ENCODE measurements at regions not wholly inside any gene's neighbourhood (a gene's known extent, or its start where the extent isn't known, plus 50 kb on each side); places are given as distances from the start of the nearest gene placed in this dataset.
"Not testable (repeated sequence)": the region's sequence is repeated elsewhere in the genome, so short reads cannot be mapped to it uniquely, and the experiment has no call there.

DNA sequence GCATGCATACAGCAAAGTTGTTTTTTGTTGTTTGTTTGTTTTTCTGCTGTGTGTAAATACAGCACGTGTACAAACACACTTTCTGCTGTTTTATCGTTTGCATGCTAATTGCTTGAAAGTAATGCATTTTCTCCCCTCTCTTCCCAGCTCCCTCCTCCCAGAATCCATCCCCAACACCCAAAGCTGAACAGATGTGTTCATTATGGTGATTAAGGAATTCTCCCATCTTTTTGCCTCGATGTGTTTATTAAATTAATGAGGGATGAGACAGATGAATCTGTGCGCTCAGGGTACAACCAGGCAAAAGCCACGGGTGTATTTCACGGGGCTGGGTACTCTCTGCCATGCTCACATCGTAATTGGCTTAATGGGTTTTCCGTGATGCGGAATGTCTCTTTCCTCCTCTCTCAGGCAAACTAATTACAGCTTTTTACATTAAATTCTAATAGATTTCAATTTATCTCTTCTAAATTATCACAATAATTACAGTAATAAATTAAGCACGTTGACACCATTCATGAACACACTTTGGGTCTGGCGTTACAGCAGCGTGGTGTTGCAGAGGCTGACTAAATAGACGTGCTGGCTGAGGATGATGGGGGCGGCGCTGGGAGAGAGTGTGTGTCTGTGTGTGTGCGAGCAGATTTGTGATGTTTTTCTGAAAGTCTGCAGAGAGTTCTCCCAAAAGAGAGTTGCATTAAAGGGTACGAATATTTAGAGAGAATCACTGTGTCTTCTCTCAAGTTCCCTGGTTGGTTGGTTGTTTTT is 117.7 kb downstream of the CRLF2 start:
- Histone ChIP-seq H3K9me3 (no peaks in the 10 kb centered on the region), H3K36me3 (no peaks in the 10 kb centered on the region), H3K27me3 (no peaks in the 10 kb centered on the region), H3K27ac (no peak overlapping the region), H3K4me1 (no peaks in the 10 kb centered on the region), H3K4me3 (no peak overlapping the region)
- ATAC-seq, result no peak
- 67 to 78% methylated on average over 17 of the region's 17 CpGs for WGBS, 2 donors
- intact Hi-C loops (cut with DNase I), result no loop called here
- DNase-seq, result no peak
- no peak for FAIRE-seq
- TF ChIP-seq, protein P1, sequence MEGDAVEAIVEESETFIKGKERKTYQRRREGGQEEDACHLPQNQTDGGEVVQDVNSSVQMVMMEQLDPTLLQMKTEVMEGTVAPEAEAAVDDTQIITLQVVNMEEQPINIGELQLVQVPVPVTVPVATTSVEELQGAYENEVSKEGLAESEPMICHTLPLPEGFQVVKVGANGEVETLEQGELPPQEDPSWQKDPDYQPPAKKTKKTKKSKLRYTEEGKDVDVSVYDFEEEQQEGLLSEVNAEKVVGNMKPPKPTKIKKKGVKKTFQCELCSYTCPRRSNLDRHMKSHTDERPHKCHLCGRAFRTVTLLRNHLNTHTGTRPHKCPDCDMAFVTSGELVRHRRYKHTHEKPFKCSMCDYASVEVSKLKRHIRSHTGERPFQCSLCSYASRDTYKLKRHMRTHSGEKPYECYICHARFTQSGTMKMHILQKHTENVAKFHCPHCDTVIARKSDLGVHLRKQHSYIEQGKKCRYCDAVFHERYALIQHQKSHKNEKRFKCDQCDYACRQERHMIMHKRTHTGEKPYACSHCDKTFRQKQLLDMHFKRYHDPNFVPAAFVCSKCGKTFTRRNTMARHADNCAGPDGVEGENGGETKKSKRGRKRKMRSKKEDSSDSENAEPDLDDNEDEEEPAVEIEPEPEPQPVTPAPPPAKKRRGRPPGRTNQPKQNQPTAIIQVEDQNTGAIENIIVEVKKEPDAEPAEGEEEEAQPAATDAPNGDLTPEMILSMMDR (IDR thresholded peaks at IDR 0.05), result no peak

DNA sequence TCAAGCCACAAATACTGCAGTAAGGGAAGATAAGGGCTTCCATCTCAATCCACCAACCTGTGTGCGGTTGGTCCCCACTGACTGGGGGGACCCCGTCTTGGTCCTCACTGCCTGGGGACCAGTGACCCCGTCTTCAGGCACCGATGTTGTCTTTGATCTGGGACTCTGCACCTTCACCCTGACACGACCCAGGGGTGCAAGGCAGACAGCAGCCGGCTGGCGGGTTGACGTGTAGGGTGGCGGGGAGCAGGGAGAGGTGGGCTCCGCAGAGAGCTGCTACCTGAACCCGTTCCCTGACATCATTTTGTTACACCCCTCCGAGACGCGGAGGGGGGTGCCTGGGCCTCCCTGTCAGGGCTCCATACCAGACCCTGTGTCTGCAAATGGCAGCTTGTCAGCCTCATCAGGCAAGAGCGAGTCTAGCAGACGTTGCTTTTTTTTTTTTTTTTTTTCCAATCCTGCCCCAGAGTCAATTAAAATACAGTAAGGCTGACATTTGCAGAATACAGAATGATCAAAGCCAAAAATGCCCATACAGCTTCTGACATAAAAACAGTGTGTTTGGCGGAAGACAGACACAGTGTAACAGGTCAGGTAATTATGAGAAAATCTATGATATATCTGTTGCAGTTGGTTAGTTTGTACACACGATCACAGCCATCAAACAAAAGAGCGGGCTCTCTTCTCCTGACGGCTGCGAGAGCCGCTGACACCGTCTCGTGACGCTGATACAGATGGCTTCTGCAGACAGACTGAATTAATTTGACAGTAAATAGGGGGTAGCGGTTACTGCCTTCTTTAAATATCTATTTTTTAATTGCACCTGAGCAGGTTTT is 118.6 kb downstream of the CRLF2 start:
- Histone ChIP-seq H3K27ac (no peak overlapping the region), H3K27me3 (no peaks in the 10 kb centered on the region), H3K4me3 (no peak overlapping the region), H3K9me3 (no peaks in the 10 kb centered on the region), H3K4me1 (no peaks in the 10 kb centered on the region), H3K36me3 (no peaks in the 10 kb centered on the region)
- FAIRE-seq (no peak), DNase-seq (no peak), ATAC-seq (no peak)
- TF ChIP-seq, protein P1 (IDR thresholded peaks at IDR 0.05), result no peak
- intact Hi-C loops (cut with DNase I), result no loop called here
- 43 to 50% methylated on average over 26 of the region's 26 CpGs for WGBS, 2 donors

DNA sequence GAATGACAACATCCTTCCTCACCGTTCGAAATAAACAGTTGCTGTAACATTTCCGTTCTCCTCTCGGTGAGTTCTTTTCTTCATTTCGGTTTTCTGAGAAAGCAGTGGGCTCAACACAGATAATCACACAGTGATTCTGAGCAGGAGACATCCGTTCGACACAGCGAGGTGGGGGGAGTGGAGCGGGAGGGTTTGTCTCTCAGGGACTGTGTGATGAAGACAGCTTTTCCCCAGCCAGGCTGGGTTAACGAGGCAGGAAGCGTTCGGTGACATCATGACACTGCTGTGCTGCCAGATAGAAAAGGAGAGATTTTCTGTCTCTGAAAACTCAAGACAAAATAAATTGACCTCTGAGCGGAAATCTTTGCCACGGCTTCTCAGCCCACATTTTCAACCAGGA is 119.3 kb downstream of the CRLF2 start:
- Histone ChIP-seq H3K27me3 (no peaks in the 10 kb centered on the region), H3K4me3 (no peak overlapping the region), H3K4me1 (no peaks in the 10 kb centered on the region), H3K9me3 (no peaks in the 10 kb centered on the region), H3K27ac (no peak overlapping the region), H3K36me3 (no peaks in the 10 kb centered on the region)
- ATAC-seq, result no peak
- no peak for DNase-seq
- no peak for FAIRE-seq
- TF ChIP-seq, protein P1 (IDR thresholded peaks at IDR 0.05), result no peak
- intact Hi-C loops (cut with DNase I), result no loop called here
- 47 to 63% methylated on average over 14 of the region's 14 CpGs for WGBS, 2 donors

DNA sequence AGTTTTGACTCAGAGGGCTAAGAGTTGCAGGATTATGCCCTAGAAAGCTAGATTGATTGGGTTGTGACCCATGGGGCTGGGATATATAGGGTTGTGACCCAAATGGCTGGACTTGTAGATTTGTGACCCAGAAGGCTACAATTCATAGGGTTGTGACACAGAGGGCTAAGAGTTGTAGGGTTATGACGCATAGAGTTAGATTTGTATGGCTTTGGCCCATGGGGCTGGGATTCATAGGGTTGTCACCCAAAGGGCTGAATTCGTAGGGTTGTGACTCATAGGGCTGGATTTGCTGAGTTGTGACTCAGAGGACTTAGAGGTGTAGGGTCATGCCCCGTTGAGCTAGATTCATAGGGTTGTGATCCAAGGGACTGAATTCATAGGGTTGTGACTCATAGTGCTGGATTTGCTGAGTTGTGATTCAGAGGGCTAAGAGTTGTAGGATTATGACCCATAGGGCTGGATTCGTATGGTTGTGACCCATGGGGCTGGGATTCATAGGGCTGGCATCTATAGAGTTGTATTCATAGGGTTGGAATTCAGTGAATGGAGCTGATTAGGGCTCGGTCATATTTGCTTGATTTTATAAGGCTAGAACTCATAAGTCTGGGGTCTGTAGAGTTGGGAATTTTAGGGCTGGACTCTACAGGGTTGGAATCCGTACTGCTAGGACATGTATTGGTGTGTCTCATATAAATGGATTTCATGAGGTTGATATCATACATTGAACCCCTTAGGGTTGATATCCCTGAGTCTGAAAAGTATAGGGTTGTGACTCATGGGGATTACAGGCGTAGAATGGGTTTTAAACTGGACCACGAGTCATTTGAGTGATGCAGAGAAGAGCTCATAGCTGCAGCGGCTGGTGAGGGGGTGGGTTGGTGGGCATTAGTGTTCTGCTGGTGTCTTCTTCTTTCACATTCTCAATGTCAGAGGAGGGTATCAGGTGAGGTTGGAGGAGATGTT is 125.7 kb downstream of the CRLF2 start:
- ATAC-seq, result no peak
- Histone ChIP-seq H3K4me1 (no peaks in the 10 kb centered on the region), H3K9me3 (no peaks in the 10 kb centered on the region), H3K36me3 (no peaks in the 10 kb centered on the region), H3K27ac (no peak overlapping the region), H3K4me3 (no peak overlapping the region), H3K27me3 (peaks cover 0 to 3% (median 0%) of the 10 kb centered on the region in 4 donors)
- 38 to 53% methylated on average over 9 of the region's 9 CpGs for WGBS, 2 donors
- intact Hi-C loops (cut with DNase I), result no loop called here
- TF ChIP-seq, protein P1 (IDR thresholded peaks at IDR 0.05), result no peak
- no peak for DNase-seq
- FAIRE-seq, result no peak

DNA sequence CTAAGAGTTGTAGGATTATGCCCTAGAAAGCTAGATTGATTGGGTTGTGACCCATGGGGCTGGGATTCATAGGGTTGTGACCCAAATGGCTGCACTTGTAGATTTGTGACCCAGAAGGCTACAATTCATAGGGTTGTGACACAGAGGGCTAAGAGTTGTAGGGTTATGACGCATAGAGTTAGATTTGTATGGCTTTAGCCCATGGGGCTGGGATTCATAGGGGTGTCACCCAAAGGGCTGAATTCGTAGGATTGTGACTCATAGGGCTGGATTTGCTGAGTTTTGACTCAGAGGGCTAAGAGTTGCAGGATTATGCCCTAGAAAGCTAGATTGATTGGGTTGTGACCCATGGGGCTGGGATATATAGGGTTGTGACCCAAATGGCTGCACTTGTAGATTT is 126.6 kb downstream of the CRLF2 start:
- intact Hi-C loops (cut with DNase I); H3K36me3 ChIP-seq; H3K4me1 ChIP-seq; H3K4me3 ChIP-seq; H3K27ac ChIP-seq; DNase-seq; ATAC-seq; H3K27me3 ChIP-seq; FAIRE-seq; H3K9me3 ChIP-seq: not testable (repeated sequence)
- 50 to 57% methylated on average over 2 of the region's 2 CpGs for WGBS, 2 donors
